Dermis microvascular lymphatic vessel endothelial cell (primary cell): ENCODE measurements at regions not wholly inside any gene's neighbourhood (a gene's known extent, or its start where the extent isn't known, plus 50 kb on each side); places are given as distances from the start of the nearest gene placed in this dataset.

ENCODE experiments used
- DNase-seq, 2 donors: peaks; one replicate each; pipeline versions ENCODE4 v3.0.0 to v3.0.0-alpha.2; 2010; ENCODE audit warnings: low read depth in 2 of 2

GRCh38 chr5:68965926-68966325 is 127.9 kb upstream of the SLC30A5 start:
- no peak for DNase-seq

- no peak for DNase-seq
Observed at GRCh38 chr5:68966596-68966995, 127.2 kb upstream of the SLC30A5 start.

- DNase-seq, result no peak
Observed at GRCh38 chr5:68968429-68968828, 125.4 kb upstream of the SLC30A5 start.

GRCh38 chr5:68970617-68971016 is 123.2 kb upstream of the SLC30A5 start:
- DNase-seq, result no peak

- no peak for DNase-seq
Observed at GRCh38 chr5:68973696-68974095, 120.1 kb upstream of the SLC30A5 start.

GRCh38 chr5:68983043-68983442 is 110.8 kb upstream of the SLC30A5 start:
- no peak for DNase-seq

GRCh38 chr5:68983959-68984358 is 109.9 kb upstream of the SLC30A5 start:
- DNase-seq, result no peak

GRCh38 chr5:68991279-68992084 is 102.3 kb upstream of the SLC30A5 start:
- DNase-seq, result no peak

- no peak for DNase-seq
Observed at GRCh38 chr5:68994645-68995044, 99.2 kb upstream of the SLC30A5 start.

GRCh38 chr5:68995845-68996545 is 97.8 kb upstream of the SLC30A5 start:
- no peak for DNase-seq

GRCh38 chr5:68999181-68999580 is 94.6 kb upstream of the SLC30A5 start:
- no peak for DNase-seq

GRCh38 chr5:69000216-69000919 is 93.4 kb upstream of the SLC30A5 start:
- DNase-seq, result no peak

- no peak for DNase-seq
Observed at GRCh38 chr5:69000949-69001348, 92.9 kb upstream of the SLC30A5 start.

- no peak for DNase-seq
Observed at GRCh38 chr5:69001627-69002026, 92.2 kb upstream of the SLC30A5 start.

GRCh38 chr5:69004127-69004526 is 89.7 kb upstream of the SLC30A5 start:
- no peak for DNase-seq

- no peak for DNase-seq
Observed at GRCh38 chr5:69004676-69005075, 89.1 kb upstream of the SLC30A5 start.

- DNase-seq, result no peak
Observed at GRCh38 chr5:69006030-69006429, 87.8 kb upstream of the SLC30A5 start.

GRCh38 chr5:69007163-69007562 is 86.7 kb upstream of the SLC30A5 start:
- DNase-seq, result no peak

GRCh38 chr5:69007726-69008368 is 86.0 kb upstream of the SLC30A5 start:
- peak in 1 of 2 donors; percentile 46 for DNase-seq

GRCh38 chr5:69010476-69010875 is 83.3 kb upstream of the SLC30A5 start:
- DNase-seq, result no peak

GRCh38 chr5:69011910-69012309 is 81.9 kb upstream of the SLC30A5 start:
- DNase-seq, result no peak

GRCh38 chr5:69013481-69013880 is 80.3 kb upstream of the SLC30A5 start:
- no peak for DNase-seq
